Lower leg skin (tissue), 3 donors: ENCODE measurements at regions not wholly inside any gene's neighbourhood (a gene's known extent, or its start where the extent isn't known, plus 50 kb on each side); places are given as distances from the start of the nearest gene placed in this dataset.

ENCODE experiments used
- CTCF ChIP-seq, 3 donors: fragments of 450-650 bp; IDR thresholded peaks; one replicate each; pipeline ENCODE4 v1.5.1; 2016; ENCODE audit warnings: antibody characterized with exemption in 3 of 3, mild to moderate bottlenecking in 3 of 3, moderate library complexity in 2 of 3
- POLR2A ChIP-seq, 2 donors: fragments of 450-650 bp; IDR thresholded peaks; one replicate each; pipeline ENCODE4 v1.6.1; 2016 to 2017; ENCODE audit warnings: antibody characterized with exemption in 2 of 2, mild to moderate bottlenecking in 1 of 2, moderate library complexity in 1 of 2

GRCh38 chr5:67842806-67843205, 372.8 kb upstream of the PIK3R1 start:
- TF ChIP-seq CTCF (IDR thresholded peaks at IDR 0.05) = no peak
- TF ChIP-seq POLR2A (IDR thresholded peaks at IDR 0.05) = no peak
